Muscle layer of duodenum (tissue), 2 donors: ENCODE measurements at regions not wholly inside any gene's neighbourhood (a gene's known extent, or its start where the extent isn't known, plus 50 kb on each side); places are given as distances from the start of the nearest gene placed in this dataset.

Source experiments
- H3K27ac ChIP-seq: one replicate; pipeline ENCODE4 v1.7.0; 2013; ENCODE audit warnings: mild to moderate bottlenecking, low read length
- H3K27me3 ChIP-seq: one replicate; pipeline ENCODE4 v1.7.0; 2013; ENCODE audit warnings: low read depth, mild to moderate bottlenecking, control low read depth, low read length
- H3K36me3 ChIP-seq, 2 donors: one replicate each; pipeline ENCODE4 v1.7.0; 2013; ENCODE audit warnings: low read length in 2 of 2, control low read depth in 1 of 2, mild to moderate bottlenecking in 1 of 2; ENCODE audit not compliant: insufficient read depth in 2 of 2, control insufficient read depth in 1 of 2
- H3K4me1 ChIP-seq, 2 donors: one replicate each; pipeline ENCODE4 v1.7.0; 2013; ENCODE audit warnings: low read length in 2 of 2, mild to moderate bottlenecking in 2 of 2, control low read depth in 1 of 2, moderate library complexity in 1 of 2; ENCODE audit not compliant: insufficient read depth in 2 of 2, control insufficient read depth in 1 of 2
- H3K4me3 ChIP-seq, 2 donors: one replicate each; pipeline ENCODE4 v1.7.0; 2013; ENCODE audit warnings: low read length in 2 of 2, low read depth in 1 of 2, mild to moderate bottlenecking in 1 of 2
- H3K9me3 ChIP-seq, 2 donors: one replicate each; pipeline ENCODE4 v1.7.0; 2013; ENCODE audit warnings: low read length in 2 of 2, control low read depth in 1 of 2, mild to moderate bottlenecking in 1 of 2; ENCODE audit not compliant: control insufficient read depth in 1 of 2
- donor health status: healthy.

DNA sequence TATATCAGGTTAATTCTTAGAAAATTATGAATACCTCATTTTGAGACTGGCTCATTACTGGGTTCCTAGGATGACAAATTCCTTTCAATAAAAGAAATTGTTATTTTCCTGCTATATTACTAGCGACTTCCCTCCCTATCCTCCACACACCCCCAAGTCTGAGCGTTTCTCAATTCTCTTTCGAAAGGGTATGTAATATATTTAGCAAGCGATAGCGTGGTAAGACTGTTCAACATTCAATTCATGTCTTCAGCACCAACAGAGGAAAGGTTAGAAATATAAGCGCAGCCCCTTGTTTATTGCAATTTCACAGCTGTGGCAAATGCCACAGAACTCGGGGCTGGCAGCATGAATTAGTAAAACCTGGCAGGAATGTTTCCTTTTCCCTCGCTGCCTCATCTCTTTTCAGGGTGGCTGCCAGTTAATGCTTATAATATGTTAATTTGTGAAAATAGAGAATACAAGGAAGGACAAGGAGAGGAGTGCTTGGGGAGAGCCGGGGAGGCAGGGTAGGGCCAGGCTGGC, 152.7 kb upstream of the TBCA start:
- Histone ChIP-seq H3K4me1 (no peaks in the 10 kb centered on the region), H3K36me3 (no peaks in the 10 kb centered on the region), H3K4me3 (no peak overlapping the region), H3K27ac (no peak overlapping the region), H3K27me3 (no peaks in the 10 kb centered on the region), H3K9me3 (no peaks in the 10 kb centered on the region)

DNA sequence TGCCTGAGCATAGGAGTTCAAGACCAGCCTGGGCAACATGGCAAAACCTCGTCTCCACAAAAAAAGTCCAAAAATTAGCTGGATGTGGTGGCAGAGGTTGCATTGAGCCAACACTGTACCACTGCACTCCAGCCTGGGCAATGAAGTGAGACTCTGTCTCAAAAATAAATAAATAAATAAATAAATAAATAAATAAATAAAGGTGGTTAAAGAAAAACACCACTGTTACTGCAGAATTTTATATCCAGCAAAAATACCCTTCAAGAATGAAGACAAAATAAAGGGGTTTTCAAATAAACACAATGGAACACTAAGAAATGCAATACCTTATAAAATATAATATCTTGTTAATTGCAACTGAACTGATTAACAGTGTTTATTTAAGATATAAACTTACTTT, 150.2 kb upstream of the TBCA start:
- Histone ChIP-seq H3K9me3 (no peaks in the 10 kb centered on the region), H3K4me1 (no peaks in the 10 kb centered on the region), H3K4me3 (no peak overlapping the region), H3K27me3 (no peaks in the 10 kb centered on the region), H3K27ac (no peak overlapping the region), H3K36me3 (no peaks in the 10 kb centered on the region)

DNA sequence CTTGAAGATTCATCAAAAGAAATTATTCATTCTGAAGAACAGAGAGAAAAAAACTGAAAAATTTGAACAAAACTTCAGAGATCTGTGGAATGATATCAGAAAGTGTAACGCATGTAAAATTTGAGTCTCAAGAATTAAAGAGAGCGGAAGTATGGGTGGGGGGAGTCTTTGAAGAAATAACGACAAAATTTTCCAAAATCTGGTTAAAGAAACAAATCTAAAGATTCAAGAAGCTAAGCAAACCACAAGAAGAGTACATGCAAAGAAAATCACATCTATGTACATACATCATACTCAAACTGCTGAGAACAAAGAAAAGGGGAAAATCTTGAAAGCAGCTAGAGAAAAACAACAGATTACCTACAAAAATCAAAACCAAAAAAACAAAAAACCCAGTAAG, 149.4 kb upstream of the TBCA start:
- Histone ChIP-seq H3K9me3 (no peaks in the 10 kb centered on the region), H3K4me1 (no peaks in the 10 kb centered on the region), H3K4me3 (no peak overlapping the region), H3K27me3 (no peaks in the 10 kb centered on the region), H3K36me3 (no peaks in the 10 kb centered on the region), H3K27ac (no peak overlapping the region)

DNA sequence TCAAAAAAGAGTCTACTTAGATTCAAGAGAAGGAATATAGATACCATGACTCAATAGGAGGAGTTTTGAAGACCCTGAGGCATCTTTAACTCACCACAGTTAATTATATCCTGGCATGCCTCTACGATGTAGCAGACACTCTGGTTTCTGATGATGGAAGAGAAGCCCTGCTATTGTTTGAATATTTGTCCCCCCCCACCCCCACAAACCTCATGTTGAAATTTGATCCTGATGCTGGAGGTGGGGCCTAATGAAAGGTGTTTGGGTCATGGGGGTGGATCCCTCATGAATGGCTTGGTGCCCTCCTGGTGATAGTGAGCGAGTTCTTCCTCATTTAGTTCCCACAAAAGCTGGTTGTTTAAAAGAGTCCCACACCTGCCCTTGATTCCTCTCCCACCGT, 147.9 kb upstream of the TBCA start:
- H3K4me1 ChIP-seq: no peaks in the 10 kb centered on the region
- no peak overlapping the region for H3K27ac ChIP-seq
- H3K27me3 ChIP-seq: no peaks in the 10 kb centered on the region
- no peaks in the 10 kb centered on the region for H3K36me3 ChIP-seq
- H3K4me3 ChIP-seq: no peak overlapping the region
- H3K9me3 ChIP-seq: no peaks in the 10 kb centered on the region

DNA sequence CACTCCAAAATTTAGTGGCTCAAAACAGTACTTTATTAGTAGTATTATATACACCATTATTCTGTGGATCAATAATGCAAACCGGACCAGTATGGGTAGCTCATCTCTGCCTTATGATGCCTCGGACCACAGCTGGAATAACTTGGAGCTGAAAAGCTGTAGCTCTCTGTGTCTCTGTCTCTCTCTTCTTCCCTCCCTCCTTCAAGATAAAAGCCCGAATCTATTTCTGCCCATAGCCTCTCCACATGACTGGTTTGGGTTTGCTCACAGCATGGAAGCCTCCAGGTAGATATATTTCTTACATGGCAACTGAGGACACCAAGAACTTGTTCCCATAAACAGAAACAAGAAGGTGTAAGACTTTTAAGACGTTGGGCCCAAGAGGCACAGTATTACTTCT, 147.5 kb upstream of the TBCA start:
- H3K27ac ChIP-seq: no peak overlapping the region
- no peaks in the 10 kb centered on the region for H3K27me3 ChIP-seq
- H3K4me1 ChIP-seq: no peaks in the 10 kb centered on the region
- H3K4me3 ChIP-seq: no peak overlapping the region
- H3K36me3 ChIP-seq: no peaks in the 10 kb centered on the region
- no peaks in the 10 kb centered on the region for H3K9me3 ChIP-seq

DNA sequence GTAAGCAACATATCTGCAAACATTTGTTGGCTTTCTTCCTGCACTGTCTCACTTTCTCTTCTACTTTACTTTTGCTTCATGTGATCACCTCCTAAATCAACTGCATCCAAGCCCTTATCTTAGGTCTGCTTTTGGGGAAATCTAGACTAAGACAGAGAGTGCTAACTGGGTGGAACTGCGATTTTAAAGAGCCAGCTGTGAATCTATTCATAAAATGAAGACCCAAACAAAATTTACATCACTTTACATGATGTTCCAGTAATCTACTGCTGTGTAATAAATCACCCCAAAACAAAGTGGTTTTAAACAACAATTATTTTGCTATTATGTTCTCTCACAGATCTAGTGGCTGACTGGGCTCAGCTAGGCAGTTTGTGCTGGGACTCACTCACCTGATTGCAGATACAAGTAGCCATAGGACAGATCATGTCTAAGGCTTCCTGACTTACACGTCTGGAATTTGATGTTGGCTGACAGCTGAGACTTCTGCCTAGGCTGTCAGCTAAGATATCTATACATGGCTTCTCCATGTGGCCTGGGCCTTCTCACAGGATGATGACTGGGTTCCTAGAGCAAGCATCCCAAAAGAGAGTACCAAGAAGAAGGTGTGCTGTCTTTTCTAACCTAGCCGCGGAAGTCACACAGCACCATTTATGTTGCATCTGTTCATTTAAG, 145.1 kb upstream of the TBCA start:
- no peak overlapping the region for H3K4me3 ChIP-seq
- no peaks in the 10 kb centered on the region for H3K9me3 ChIP-seq
- no peaks in the 10 kb centered on the region for H3K36me3 ChIP-seq
- H3K27ac ChIP-seq: no peak overlapping the region
- no peaks in the 10 kb centered on the region for H3K4me1 ChIP-seq
- no peaks in the 10 kb centered on the region for H3K27me3 ChIP-seq

DNA sequence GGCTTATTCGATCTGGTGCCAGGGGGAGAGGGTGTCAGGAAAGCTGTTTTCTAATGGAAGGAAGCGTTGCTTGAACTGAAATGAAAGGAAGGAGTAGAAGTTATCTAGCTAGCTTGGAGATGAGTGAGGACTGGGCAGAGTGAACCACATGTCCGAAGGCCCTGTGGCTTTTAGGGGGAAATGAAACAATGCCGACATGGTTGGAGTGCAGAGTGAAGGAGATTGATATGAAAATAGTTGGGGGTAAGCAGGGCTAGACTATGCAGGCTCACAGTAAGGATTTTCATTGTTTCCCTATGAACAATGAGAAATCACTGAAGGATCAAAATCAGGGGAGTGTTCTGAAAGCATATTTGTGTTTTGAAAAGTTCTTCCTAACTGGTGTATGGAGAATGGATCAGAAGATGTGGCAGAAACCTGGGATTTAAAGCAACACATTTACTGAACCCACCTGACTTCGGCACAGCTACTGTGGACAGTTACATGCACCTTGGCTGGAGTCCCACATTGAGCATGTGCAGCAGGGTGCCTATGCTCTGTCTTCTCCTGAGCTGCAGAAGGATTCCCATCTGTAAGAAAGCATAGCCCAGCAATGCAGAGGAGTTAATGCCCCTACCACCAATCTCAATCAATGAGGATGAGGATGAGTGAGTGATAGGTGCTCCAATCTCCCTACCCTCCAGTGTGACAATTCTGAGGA, 144.4 kb upstream of the TBCA start:
- Histone ChIP-seq H3K27me3 (no peaks in the 10 kb centered on the region), H3K27ac (no peak overlapping the region), H3K4me1 (no peaks in the 10 kb centered on the region), H3K36me3 (no peaks in the 10 kb centered on the region), H3K9me3 (peaks cover 0 to under 1% of the 10 kb centered on the region in 2 donors), H3K4me3 (no peak overlapping the region)

DNA sequence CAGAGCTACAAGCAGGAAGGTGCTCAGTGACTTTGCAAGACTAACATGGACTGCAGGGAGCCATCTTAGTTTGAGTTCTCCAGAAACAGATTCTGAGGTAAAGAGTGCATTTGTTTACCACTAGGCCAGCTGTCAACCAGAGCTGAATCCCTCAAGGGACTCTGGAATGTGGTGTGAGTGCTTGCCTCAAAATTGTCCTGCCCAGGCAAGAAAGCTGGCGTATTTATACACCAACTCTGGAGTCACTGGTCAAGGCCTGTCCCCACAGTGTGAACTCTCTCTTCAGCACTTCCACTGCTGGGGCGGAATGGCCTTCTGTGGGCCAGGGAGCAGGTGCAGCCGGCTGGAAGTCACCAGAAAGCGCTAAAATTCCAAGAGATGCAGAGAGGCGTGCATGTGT, 139.2 kb upstream of the TBCA start:
- Histone ChIP-seq H3K4me1 (no peaks in the 10 kb centered on the region), H3K36me3 (no peaks in the 10 kb centered on the region), H3K4me3 (no peak overlapping the region), H3K27ac (no peak overlapping the region), H3K27me3 (no peaks in the 10 kb centered on the region), H3K9me3 (peaks cover 2 to 4% of the 10 kb centered on the region in 2 donors)

DNA sequence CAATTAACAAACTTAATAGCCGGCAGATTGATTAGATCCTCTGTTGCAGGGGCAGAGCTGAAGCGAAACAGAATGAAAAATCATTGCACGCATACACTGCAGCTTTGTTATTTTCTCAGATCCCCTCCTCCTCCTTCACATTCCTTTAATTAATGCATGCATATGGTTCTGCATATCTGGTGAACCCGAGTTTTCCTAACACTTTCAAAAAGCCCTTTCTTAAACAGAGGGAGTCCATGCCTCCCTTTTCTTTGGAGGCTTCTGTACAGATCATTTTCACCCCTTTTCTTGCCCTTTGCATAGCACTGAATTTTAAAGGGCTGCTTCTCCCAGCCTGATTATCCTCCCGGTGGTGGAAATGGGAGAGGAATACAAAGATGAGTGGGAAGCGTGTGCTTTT, 136.6 kb upstream of the TBCA start:
- Histone ChIP-seq H3K4me1 (no peaks in the 10 kb centered on the region), H3K4me3 (no peak overlapping the region), H3K27ac (no peak overlapping the region)

DNA sequence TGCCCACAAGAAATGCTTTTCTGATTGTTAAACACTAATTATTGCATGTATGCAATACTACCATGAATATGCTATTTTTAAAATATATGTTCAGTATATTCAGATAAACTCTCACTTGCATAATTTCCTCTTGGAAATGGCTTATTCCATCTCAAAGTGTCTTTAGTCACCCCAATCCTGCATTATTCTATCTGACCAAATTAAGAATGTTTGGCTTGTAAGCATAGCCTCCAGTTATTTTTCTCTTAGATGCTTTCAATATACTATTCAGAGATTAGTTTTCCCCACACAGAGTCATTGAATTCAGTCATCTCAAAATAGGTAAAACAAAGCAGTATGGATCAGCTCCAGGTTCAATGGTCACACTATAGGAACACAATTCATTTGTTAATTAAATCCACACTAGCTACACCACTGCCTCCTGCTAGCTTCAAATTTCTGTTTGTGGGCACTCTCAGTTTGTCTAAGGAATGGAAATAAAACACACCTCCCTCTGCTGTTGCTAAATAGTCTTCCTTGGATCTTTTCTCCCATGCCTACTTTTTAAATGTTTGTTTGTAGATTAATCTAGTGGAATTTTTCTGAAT, 134.6 kb upstream of the TBCA start:
- Histone ChIP-seq H3K36me3 (no peaks in the 10 kb centered on the region), H3K9me3 (peaks cover 2 to 4% of the 10 kb centered on the region in 2 donors)

More for the DNA sequence above, 136.6 kb upstream of the TBCA start:
- H3K9me3 ChIP-seq: peaks cover 2 to 4% of the 10 kb centered on the region in 2 donors
- H3K36me3 ChIP-seq: no peaks in the 10 kb centered on the region
- H3K27me3 ChIP-seq: no peaks in the 10 kb centered on the region

DNA sequence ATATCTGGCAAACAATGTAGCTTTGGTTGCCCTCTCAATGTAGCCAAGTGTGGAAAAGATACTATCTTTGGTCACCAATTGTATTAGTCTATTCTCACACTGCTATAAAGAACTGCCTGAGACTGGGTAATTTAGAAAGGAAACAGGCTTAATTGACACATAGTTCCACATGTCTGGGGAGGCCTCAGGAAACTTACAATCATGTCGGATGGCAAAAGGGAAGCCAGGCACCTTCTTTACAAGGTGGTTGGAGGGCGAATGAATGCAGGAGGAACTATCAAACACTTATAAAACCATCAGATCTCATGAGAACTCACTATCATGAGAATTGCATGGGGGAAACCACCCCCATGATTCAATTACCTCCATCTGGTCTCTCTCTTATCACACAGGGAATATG, 133.1 kb upstream of the TBCA start:
- no peaks in the 10 kb centered on the region for H3K36me3 ChIP-seq
- H3K27ac ChIP-seq: no peak overlapping the region

More for the DNA sequence above, 134.6 kb upstream of the TBCA start:
- H3K27me3 ChIP-seq: no peaks in the 10 kb centered on the region
- H3K4me3 ChIP-seq: no peak overlapping the region
- H3K4me1 ChIP-seq: no peaks in the 10 kb centered on the region
- no peak overlapping the region for H3K27ac ChIP-seq

More for the DNA sequence above, 133.1 kb upstream of the TBCA start:
- H3K9me3 ChIP-seq: no peaks in the 10 kb centered on the region
- H3K4me1 ChIP-seq: no peaks in the 10 kb centered on the region
- H3K27me3 ChIP-seq: no peaks in the 10 kb centered on the region
- no peak overlapping the region for H3K4me3 ChIP-seq
